Gastrocnemius medialis (tissue), 4 donors: ENCODE measurements at regions not wholly inside any gene's neighbourhood (a gene's known extent, or its start where the extent isn't known, plus 50 kb on each side); places are given as distances from the start of the nearest gene placed in this dataset.

Source experiments
- ATAC-seq, 2 donors: fragments of 150-250 bp; one replicate each; pipeline ENCODE4 v1.9.1; 2016
- DNase-seq, 2 donors: peaks; one replicate each; pipeline ENCODE4 v3.0.0-alpha.2; 2019
- H3K27ac ChIP-seq, 4 donors: fragments of 200-600 bp; sonication (generic); 1 replicate in 1 of 4; 2 replicates in 3 of 4; pipeline ENCODE4 v1.5.1; 2016 to 2018; ENCODE audit warnings: mild to moderate bottlenecking in 2 of 4, moderate library complexity in 1 of 4
- H3K27me3 ChIP-seq, 3 donors: fragments of 200-600 bp; sonication (generic) in 2 of 3; 1 replicate in 1 of 3; 2 replicates in 2 of 3; pipeline versions ENCODE4 v1.5.1 to v1.6.0; 2016 to 2019; ENCODE audit warnings: mild to moderate bottlenecking in 1 of 3, moderate library complexity in 1 of 3
- H3K36me3 ChIP-seq, 2 donors: fragments of 200-600 bp; sonication (generic) in 1 of 2; one replicate each; pipeline ENCODE4 v1.5.1; 2017 to 2018
- H3K4me1 ChIP-seq, 2 donors: fragments of 200-600 bp; sonication (generic) in 1 of 2; one replicate each; pipeline ENCODE4 v1.5.1; 2016 to 2017; ENCODE audit warnings: mild to moderate bottlenecking in 2 of 2
- H3K4me3 ChIP-seq, 4 donors: fragments of 200-600 bp; sonication (generic) in 3 of 4; 1 replicate in 1 of 4; 2 replicates in 3 of 4; pipeline ENCODE4 v1.5.1; 2016 to 2019; ENCODE audit warnings: mild to moderate bottlenecking in 2 of 4
- H3K9me3 ChIP-seq, 3 donors: fragments of 200-600 bp; sonication (generic) in 2 of 3; 1 replicate in 1 of 3; 2 replicates in 2 of 3; pipeline ENCODE4 v1.5.1; 2016 to 2019
- CTCF ChIP-seq, 5 experiments: fragments of 450-650 bp in 3 of 5; fragments of 200-600 bp in 2 of 5; sonication (generic) in 2 of 5; IDR thresholded peaks in 4 of 5; conservative IDR thresholded peaks in 1 of 5; 1 replicate in 4 of 5; 2 replicates in 1 of 5; pipeline ENCODE4 v1.5.1; 2016 to 2019; ENCODE audit warnings: antibody characterized with exemption in 5 of 5, mild to moderate bottlenecking in 3 of 5, moderate library complexity in 3 of 5
- POLR2A ChIP-seq, 2 donors: fragments of 450-650 bp; IDR thresholded peaks; one replicate each; pipeline ENCODE4 v1.6.1; 2017; ENCODE audit warnings: antibody characterized with exemption in 2 of 2, mild to moderate bottlenecking in 2 of 2, moderate library complexity in 2 of 2
- in situ Hi-C, 4 donors: fragments of 200-750 bp; cut with MboI; loops; one replicate each; pipeline versions ENCODE4 v1.15.0 to v1.8.0; 2017; ENCODE audit warnings: low sequenced_read_pairs in 4 of 4
- intact Hi-C: fragments of 100-400 bp; cut with DNase I; formaldehyde crosslinking; loops from one replicate; pipeline ENCODE4 v1.15.1; 2023; ENCODE audit warnings: low total_unique reads

- Histone ChIP-seq H3K9me3 (no peaks in the 10 kb centered on the region), H3K4me3 (no peak overlapping the region), H3K27me3 (no peaks in the 10 kb centered on the region), H3K36me3 (no peaks in the 10 kb centered on the region), H3K4me1 (peaks cover 0 to 2% of the 10 kb centered on the region in 2 donors), H3K27ac (no peak overlapping the region)
- DNase-seq (no peak), ATAC-seq (no peak)
- TF ChIP-seq POLR2A (IDR thresholded peaks at IDR 0.05) = no peak
- no peak for TF ChIP-seq CTCF (IDR thresholded peaks at IDR 0.05 in 4 of 5, conservative IDR thresholded peaks at IDR 0.05 in 1 of 5)
- in situ Hi-C loops = no loop called here
- intact Hi-C loops = no loop called here
Observed at GRCh38 chr10:111837985-111838384, 345.6 kb downstream of the GPAM start.

GRCh38 chr10:111840546-111840945 is 343.0 kb downstream of the GPAM start:
- TF ChIP-seq CTCF (IDR thresholded peaks at IDR 0.05 in 4 of 5, conservative IDR thresholded peaks at IDR 0.05 in 1 of 5) (no peak), POLR2A (IDR thresholded peaks at IDR 0.05) (no peak)
- in situ Hi-C loops = no loop called here

GRCh38 chr10:111852801-111853200 is 330.8 kb downstream of the GPAM start:
- no peaks in the 10 kb centered on the region for H3K27me3 ChIP-seq
- no peaks in the 10 kb centered on the region for H3K36me3 ChIP-seq
- in situ Hi-C loops = no loop called here
- H3K4me3 ChIP-seq = no peak overlapping the region
- H3K9me3 ChIP-seq = no peaks in the 10 kb centered on the region
- ATAC-seq (no peak), DNase-seq (no peak)
- intact Hi-C loops = no loop called here
- TF ChIP-seq POLR2A (IDR thresholded peaks at IDR 0.05) = no peak
- TF ChIP-seq CTCF (IDR thresholded peaks at IDR 0.05 in 4 of 5, conservative IDR thresholded peaks at IDR 0.05 in 1 of 5) = no peak
- no peak overlapping the region for H3K27ac ChIP-seq
- no peaks in the 10 kb centered on the region for H3K4me1 ChIP-seq

More at GRCh38 chr10:111840546-111840945, 343.0 kb downstream of the GPAM start:
- Histone ChIP-seq H3K27ac (no peak overlapping the region), H3K4me1 (no peaks in the 10 kb centered on the region), H3K9me3 (no peaks in the 10 kb centered on the region), H3K27me3 (no peaks in the 10 kb centered on the region), H3K36me3 (no peaks in the 10 kb centered on the region), H3K4me3 (no peak overlapping the region)
- ATAC-seq = no peak
- intact Hi-C loops = no loop called here
- no peak for DNase-seq

- Histone ChIP-seq H3K27me3 (no peaks in the 10 kb centered on the region), H3K4me3 (no peak overlapping the region), H3K27ac (no peak overlapping the region), H3K4me1 (no peaks in the 10 kb centered on the region), H3K9me3 (no peaks in the 10 kb centered on the region), H3K36me3 (no peaks in the 10 kb centered on the region)
- no peak for TF ChIP-seq CTCF (IDR thresholded peaks at IDR 0.05 in 4 of 5, conservative IDR thresholded peaks at IDR 0.05 in 1 of 5)
- intact Hi-C loops (no loop called here), in situ Hi-C loops (no loop called here)
- DNase-seq = no peak
- ATAC-seq = no peak
Observed at GRCh38 chr10:111856631-111857030, 326.9 kb downstream of the GPAM start.

- no peak for ATAC-seq
- intact Hi-C loops = no loop called here
- in situ Hi-C loops = no loop called here
- Histone ChIP-seq H3K27ac (no peak overlapping the region), H3K9me3 (no peaks in the 10 kb centered on the region), H3K4me1 (no peaks in the 10 kb centered on the region), H3K36me3 (no peaks in the 10 kb centered on the region), H3K4me3 (no peak overlapping the region), H3K27me3 (no peaks in the 10 kb centered on the region)
- no peak for TF ChIP-seq POLR2A (IDR thresholded peaks at IDR 0.05)
- TF ChIP-seq CTCF (IDR thresholded peaks at IDR 0.05 in 4 of 5, conservative IDR thresholded peaks at IDR 0.05 in 1 of 5) = no peak
- no peak for DNase-seq
Observed at GRCh38 chr10:111865550-111865949, 318.0 kb downstream of the GPAM start.
